HPDE6-E6E7 (cell line): ENCODE measurements at regions not wholly inside any gene's neighbourhood (a gene's known extent, or its start where the extent isn't known, plus 50 kb on each side); places are given as distances from the start of the nearest gene placed in this dataset.

Experiments
- DNase-seq: peaks from one replicate; pipeline ENCODE4 v3.0.0; 2011; ENCODE audit warnings: missing footprints; ENCODE audit errors: extremely low spot score

- no peak for DNase-seq
Measured at GRCh38 chr9:134214386-134214765, 50.0 kb upstream of the RNU6ATAC start.

GRCh38 chr9:134214766-134215419 is 50.5 kb upstream of the RNU6ATAC start:
- no peak for DNase-seq

- no peak for DNase-seq
Measured at GRCh38 chr9:134215420-134215698, 51.0 kb upstream of the RNU6ATAC start.

- DNase-seq = no peak
Measured at GRCh38 chr9:134215699-134216448, 51.5 kb upstream of the RNU6ATAC start.

- no peak for DNase-seq
Measured at GRCh38 chr9:134216449-134216951, 52.1 kb upstream of the RNU6ATAC start.

GRCh38 chr9:134216961-134217360 is 52.6 kb upstream of the RNU6ATAC start:
- no peak for DNase-seq

- no peak for DNase-seq
Measured at GRCh38 chr9:134217431-134218210, 53.3 kb upstream of the RNU6ATAC start.

- DNase-seq = no peak
Measured at GRCh38 chr9:134218230-134218629, 53.9 kb upstream of the RNU6ATAC start.

- no peak for DNase-seq
Measured at GRCh38 chr9:134219646-134220060, 55.3 kb upstream of the RNU6ATAC start.

GRCh38 chr9:134220311-134220710 is 55.9 kb upstream of the RNU6ATAC start:
- no peak for DNase-seq

- DNase-seq = no peak
Measured at GRCh38 chr9:134221273-134222017, 57.1 kb upstream of the RNU6ATAC start.

GRCh38 chr9:134222018-134222573 is 57.7 kb upstream of the RNU6ATAC start:
- DNase-seq = no peak

- no peak for DNase-seq
Measured at GRCh38 chr9:134223091-134223490, 58.7 kb upstream of the RNU6ATAC start.

GRCh38 chr9:134223591-134224122 is 59.3 kb upstream of the RNU6ATAC start:
- no peak for DNase-seq

- no peak for DNase-seq
Measured at GRCh38 chr9:134224127-134224526, 59.8 kb upstream of the RNU6ATAC start.

GRCh38 chr9:134224567-134225093 is 60.3 kb upstream of the RNU6ATAC start:
- DNase-seq = no peak

GRCh38 chr9:134225186-134225585 is 60.8 kb upstream of the RNU6ATAC start:
- DNase-seq = no peak

GRCh38 chr9:134225816-134226215 is 61.5 kb upstream of the RNU6ATAC start:
- DNase-seq = no peak

- no peak for DNase-seq
Measured at GRCh38 chr9:134226221-134226930, 62.0 kb upstream of the RNU6ATAC start.
